ENCODE measurements at regions not wholly inside any gene's neighbourhood (a gene's known extent, or its start where the extent isn't known, plus 50 kb on each side); places are given as distances from the start of the nearest gene placed in this dataset.

DNA sequence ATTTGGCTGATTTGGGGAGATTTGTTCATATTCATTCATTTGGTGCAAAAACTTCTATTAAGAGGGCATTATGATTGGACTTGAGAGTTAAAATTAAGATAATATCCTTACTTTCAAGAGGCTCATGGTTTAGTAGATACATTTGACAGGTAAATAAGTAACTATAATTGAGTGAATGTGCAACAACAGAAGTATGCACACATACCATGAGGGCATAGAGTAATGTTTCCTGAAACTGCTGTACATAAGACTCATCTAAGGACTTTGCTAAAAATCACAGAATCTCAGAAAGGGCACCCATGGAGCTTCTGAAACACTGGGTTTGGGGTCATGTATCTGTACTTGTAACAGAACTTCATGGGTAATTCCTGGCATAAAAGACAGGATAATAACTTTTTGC lies 70.1 kb upstream of the PPP2R2B start:
- DNase-seq (no peak), ATAC-seq (no peak)
- Histone ChIP-seq H3K36me3 (ENCODE audit: low read depth) (no peaks in the 10 kb centered on the region), H3K9me3 (no peaks in the 10 kb centered on the region), H3K4me1 (ENCODE audit: low read depth) (no peaks in the 10 kb centered on the region), H3K4me3 (no peak overlapping the region)
- TF ChIP-seq, protein P1, sequence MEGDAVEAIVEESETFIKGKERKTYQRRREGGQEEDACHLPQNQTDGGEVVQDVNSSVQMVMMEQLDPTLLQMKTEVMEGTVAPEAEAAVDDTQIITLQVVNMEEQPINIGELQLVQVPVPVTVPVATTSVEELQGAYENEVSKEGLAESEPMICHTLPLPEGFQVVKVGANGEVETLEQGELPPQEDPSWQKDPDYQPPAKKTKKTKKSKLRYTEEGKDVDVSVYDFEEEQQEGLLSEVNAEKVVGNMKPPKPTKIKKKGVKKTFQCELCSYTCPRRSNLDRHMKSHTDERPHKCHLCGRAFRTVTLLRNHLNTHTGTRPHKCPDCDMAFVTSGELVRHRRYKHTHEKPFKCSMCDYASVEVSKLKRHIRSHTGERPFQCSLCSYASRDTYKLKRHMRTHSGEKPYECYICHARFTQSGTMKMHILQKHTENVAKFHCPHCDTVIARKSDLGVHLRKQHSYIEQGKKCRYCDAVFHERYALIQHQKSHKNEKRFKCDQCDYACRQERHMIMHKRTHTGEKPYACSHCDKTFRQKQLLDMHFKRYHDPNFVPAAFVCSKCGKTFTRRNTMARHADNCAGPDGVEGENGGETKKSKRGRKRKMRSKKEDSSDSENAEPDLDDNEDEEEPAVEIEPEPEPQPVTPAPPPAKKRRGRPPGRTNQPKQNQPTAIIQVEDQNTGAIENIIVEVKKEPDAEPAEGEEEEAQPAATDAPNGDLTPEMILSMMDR (IDR thresholded peaks at IDR 0.05): no peak
- intact Hi-C loops (cut with DNase I, micrococcal nuclease): no loop called here

GRCh38 chr5:146952168-146952567 lies 73.6 kb upstream of the PPP2R2B start:
- no peaks in the 10 kb centered on the region for H3K4me1 ChIP-seq (ENCODE audit: low read depth)
- TF ChIP-seq, protein P1 (IDR thresholded peaks at IDR 0.05): no peak
- H3K9me3 ChIP-seq: no peaks in the 10 kb centered on the region
- no peak for DNase-seq
- intact Hi-C loops (cut with DNase I, micrococcal nuclease): no loop called here
- no peaks in the 10 kb centered on the region for H3K36me3 ChIP-seq (ENCODE audit: low read depth)
- no peak for ATAC-seq
- no peak overlapping the region for H3K4me3 ChIP-seq

DNA sequence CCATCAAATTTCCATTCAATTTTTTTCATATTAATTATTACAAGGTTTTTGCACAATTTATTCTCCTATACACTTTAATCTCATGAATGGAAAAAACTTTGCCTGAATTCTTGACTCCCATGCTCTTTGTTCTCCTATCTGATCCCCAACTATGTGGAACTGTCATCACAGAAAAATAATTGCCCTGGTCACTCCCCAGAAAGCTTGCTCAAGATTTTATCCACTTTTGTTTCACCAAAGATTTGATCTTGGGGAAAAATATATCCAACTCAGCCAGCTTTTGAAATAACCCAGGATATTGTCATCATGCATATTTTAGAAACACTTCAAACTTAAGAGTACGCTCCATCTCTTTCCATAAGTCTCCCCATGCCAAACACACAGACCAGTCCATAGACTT lies 77.7 kb upstream of the PPP2R2B start:
- Histone ChIP-seq H3K9me3 (no peaks in the 10 kb centered on the region), H3K36me3 (ENCODE audit: low read depth) (no peaks in the 10 kb centered on the region), H3K4me3 (no peak overlapping the region), H3K4me1 (ENCODE audit: low read depth) (no peaks in the 10 kb centered on the region)
- intact Hi-C loops (cut with DNase I, micrococcal nuclease): no loop called here
- TF ChIP-seq, protein P1 (IDR thresholded peaks at IDR 0.05): no peak
- no peak for ATAC-seq
- no peak for DNase-seq

DNA sequence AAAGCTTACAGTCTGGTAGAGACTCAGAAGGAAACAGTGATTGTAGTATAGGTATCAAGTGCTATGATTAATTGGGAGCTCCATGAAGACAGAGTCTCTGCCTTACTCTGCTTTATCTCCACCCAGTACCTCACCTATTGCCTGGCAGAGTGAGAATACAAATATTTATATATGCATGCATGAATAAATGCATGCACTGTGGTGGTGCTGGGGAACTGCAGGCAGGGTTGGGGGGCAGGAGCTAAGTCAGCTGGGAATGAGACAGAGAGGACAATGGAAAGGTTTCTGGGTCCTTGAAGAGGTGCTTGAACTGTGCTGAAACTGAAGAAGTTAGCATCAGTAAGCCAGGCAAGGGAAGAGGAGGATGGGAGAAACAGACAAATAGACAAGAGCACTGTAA lies 80.8 kb upstream of the PPP2R2B start:
- intact Hi-C loops (cut with DNase I, micrococcal nuclease): no loop called here
- H3K36me3 ChIP-seq (ENCODE audit: low read depth): no peaks in the 10 kb centered on the region
- DNase-seq (no peak), ATAC-seq (no peak)
- TF ChIP-seq, protein P1 (IDR thresholded peaks at IDR 0.05): no peak
- H3K9me3 ChIP-seq: no peaks in the 10 kb centered on the region
- H3K4me3 ChIP-seq: no peak overlapping the region
- no peaks in the 10 kb centered on the region for H3K4me1 ChIP-seq (ENCODE audit: low read depth)

- no peak for ATAC-seq
- DNase-seq: no peak
- Histone ChIP-seq H3K4me3 (no peak overlapping the region), H3K36me3 (ENCODE audit: low read depth) (no peaks in the 10 kb centered on the region), H3K9me3 (no peaks in the 10 kb centered on the region), H3K4me1 (ENCODE audit: low read depth) (no peaks in the 10 kb centered on the region)
- TF ChIP-seq, protein P1 (IDR thresholded peaks at IDR 0.05): no peak
- intact Hi-C loops (cut with DNase I, micrococcal nuclease): no loop called here
These were observed 84.3 kb upstream of the PPP2R2B start for GRCh38 chr5:146962801-146963355.
